GM18526 (cell line): ENCODE measurements at regions not wholly inside any gene's neighbourhood (a gene's known extent, or its start where the extent isn't known, plus 50 kb on each side); places are given as distances from the start of the nearest gene placed in this dataset.

Experiments used
- POLR2A ChIP-seq: IDR thresholded peaks from 3 replicates; pipeline ENCODE4 v1.6.1; 2011; ENCODE audit not compliant: insufficient read length; ENCODE audit errors: extremely low read depth

DNA sequence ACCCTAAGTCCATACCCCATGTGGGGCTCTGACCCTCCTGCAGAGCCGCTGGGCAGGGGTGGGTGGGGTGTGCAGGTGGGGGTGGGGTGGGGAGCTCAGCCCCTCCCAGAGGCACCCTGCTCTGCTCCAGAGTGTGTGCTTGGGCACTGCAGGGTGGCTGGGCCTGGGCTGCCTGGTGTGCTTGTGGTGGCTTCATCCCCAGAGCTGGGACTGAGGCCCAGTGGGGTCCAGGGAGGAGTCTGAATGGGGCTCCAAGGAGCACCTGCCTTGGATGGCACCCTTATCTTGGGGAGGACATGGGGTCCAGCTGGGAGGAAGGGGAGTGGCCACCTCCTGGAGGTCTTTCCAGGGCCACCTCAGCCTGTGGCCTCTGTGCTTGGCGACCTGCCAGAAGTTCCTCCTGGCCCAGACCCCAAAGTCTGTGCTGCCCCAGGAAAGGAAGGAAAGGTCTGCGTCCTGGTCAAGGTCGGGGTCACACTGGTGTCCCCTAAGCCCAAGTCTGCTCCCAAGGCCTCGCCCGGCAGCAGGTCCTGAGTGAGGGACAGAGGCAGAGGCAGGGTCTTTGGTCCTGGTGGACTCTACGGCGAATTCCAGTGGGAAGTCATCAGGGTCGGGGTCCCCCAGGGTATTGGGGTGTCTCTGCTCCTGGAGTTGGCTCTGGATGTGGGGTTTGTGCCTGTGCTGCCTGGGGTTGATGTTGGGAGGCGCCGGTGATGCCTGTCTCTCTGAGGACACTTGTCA, 373.4 kb downstream of the TMEM121 start:
- no peak for TF ChIP-seq POLR2A

DNA sequence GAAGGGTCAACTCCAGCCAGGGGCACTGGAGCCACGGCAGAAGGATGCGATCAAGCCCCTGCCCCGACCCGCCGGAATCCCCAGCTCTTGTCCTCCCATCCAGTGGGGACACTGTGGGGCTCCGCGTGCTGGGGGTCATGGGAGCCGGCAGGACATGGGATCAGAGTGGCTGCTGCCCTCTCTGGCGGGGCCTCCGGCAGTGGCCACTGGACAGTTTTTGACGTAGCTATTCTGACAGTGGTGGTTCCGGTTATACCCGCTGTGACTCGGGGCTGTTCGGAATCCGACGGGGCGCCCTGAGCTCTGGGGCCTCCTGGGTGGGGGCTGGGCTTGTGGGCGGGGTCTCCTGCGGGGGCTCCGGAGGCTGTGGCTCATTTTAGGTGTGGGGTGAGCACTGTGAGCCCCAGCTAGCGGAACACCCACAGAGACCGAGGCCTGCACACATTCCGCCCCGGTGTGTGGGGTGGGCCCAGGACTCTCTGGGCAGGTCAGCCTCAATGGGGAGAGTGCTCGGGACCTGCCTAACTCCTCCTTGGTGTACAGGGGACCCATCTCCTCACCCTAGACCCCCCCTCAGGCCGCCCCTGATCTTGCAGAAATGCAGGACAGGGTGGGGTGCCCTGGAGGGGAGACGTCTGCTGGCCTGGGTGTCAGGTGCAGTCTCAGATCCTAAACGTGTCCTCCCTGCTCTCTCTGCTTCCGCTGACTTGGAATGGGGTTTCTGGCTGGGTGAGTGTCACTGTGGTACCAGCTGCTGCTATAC, 374.2 kb downstream of the TMEM121 start:
- no peak for TF ChIP-seq POLR2A

GRCh38 chr14:105901226-105901625, 374.8 kb downstream of the TMEM121 start:
- TF ChIP-seq POLR2A, result no peak

- TF ChIP-seq POLR2A, result no peak
These were observed 375.9 kb downstream of the TMEM121 start for GRCh38 chr14:105902131-105902898.

GRCh38 chr14:105903971-105904370, 377.6 kb downstream of the TMEM121 start:
- no peak for TF ChIP-seq POLR2A

DNA sequence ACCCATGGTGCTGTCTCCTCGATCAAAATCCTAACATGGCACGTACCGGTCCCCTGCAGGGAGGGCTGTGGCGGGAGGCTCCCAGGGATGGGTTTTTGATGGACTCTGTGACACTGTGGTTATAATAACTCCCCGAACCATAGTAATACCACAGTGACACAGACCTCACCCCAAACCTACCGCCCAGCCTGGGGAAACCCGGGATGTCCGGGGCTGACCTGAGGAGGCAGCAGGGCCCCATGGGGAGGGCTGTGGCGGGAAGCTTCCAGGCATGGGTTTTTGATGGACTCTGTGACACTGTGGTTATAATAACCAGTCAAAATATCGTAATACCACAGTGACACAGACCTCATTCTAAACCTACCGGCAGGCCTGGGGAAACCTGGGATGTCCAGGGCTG, 378.0 kb downstream of the TMEM121 start:
- TF ChIP-seq POLR2A, result no peak

GRCh38 chr14:105905456-105905855, 379.1 kb downstream of the TMEM121 start:
- TF ChIP-seq POLR2A, result no peak

DNA sequence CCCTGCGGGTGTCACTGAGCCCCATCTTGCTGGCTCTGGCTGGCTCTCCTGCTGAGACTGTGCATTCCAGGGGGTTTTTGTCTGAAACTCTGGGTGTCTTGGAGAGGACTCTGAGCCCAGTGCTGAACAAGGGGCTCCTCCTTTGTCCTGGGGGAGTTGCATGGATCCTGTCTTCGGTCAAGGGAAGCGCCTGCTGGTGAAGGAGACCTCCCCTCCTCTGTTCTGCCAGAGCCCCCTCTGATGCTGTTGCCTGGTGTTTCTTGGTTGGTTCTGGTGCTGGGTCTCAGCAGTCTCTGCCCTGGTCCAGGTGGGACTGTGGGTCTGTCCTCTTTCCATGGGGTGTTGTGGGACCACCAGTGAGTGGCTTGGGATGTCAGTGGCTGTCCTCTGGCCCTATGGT, 380.9 kb downstream of the TMEM121 start:
- TF ChIP-seq POLR2A, result no peak

DNA sequence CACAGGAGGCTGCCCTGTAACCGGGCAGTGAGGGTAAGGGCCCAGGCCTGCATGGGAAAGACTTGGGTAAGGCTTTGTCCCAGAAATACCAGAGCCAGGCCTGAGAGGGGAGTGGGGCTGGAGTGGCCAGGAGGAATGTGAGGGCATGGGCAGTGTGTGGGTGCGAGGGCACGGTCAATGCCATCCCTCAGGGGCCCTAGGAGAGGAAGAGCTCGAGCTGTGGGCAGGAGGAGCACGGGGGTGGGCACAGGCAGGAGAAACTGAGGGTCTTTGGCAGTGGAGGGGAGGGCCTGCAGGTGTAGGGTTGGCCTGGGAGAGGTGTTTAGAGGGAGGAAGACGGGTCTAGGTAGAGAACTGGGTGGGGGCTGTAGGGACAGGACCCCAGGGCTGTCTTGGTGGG, 381.6 kb downstream of the TMEM121 start:
- no peak for TF ChIP-seq POLR2A

- TF ChIP-seq POLR2A, result no peak
These were observed 382.1 kb downstream of the TMEM121 start for GRCh38 chr14:105908481-105908911.

DNA sequence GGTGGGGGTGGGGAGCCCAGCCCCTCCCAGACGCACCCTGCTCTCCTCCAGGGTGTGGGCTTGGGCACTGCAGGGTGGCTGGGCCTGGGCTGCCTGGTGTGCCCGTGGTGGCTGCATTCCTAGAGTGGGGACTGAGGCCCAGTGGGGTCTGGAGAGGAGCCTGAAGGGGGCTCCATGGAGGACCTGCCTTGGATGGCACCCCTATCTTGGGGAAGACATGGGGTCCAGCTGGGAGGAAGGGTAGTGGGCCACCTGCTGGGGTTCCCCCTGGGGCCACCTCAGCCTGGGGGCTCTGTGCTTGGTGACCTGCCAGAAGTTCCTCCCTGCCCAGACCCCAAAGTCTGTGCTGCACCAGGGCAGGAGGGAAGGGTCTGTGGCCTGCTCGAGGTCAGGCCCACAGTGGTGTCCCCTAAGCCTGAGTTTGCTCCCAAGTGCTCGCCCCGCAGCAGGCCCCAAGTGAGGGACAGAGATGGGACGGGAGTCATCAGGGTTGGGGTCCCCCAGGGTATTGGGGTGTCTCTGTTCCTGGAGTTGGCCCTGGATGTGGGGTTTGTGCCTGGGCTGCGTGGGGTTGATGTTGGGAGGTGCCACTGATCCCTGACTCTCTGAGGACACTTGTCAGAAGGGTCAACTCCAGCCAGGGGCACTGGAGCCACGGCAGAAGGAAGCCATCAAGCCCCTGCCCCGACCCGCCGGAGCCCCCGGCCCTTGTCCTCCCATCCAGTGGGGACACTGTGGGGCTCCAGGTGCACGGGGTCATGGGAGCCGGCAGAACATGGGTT, 382.9 kb downstream of the TMEM121 start:
- no peak for TF ChIP-seq POLR2A

GRCh38 chr14:105910426-105910825, 384.0 kb downstream of the TMEM121 start:
- TF ChIP-seq POLR2A, result no peak

GRCh38 chr14:105911006-105911847, 384.8 kb downstream of the TMEM121 start:
- no peak for TF ChIP-seq POLR2A

DNA sequence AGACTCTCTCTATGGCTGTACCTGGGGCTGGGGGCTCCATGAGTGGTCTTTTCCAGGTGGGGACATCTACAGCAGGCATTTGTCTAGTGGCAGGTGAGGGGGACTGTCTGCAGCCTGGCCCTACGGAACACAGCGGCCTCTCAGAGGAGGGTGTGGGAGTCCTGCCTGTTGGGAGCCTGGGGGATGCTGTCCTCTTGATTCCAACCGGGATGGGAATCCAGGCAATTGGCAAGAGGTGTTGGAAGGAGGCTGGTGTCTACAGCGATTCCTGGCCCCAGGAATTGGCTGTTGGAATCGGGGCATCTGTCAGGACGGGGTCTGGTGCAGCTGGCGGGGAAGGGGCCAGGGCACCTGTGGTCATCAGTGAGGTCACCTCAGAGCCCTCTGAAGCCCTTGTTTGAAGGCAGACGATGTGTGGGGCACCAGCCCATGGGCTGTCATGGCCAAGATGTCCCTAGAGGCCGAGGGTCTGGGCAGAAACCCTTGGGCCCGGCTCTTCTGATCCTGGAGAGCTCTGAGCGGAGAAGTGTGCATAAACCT, 386.3 kb downstream of the TMEM121 start:
- no peak for TF ChIP-seq POLR2A

DNA sequence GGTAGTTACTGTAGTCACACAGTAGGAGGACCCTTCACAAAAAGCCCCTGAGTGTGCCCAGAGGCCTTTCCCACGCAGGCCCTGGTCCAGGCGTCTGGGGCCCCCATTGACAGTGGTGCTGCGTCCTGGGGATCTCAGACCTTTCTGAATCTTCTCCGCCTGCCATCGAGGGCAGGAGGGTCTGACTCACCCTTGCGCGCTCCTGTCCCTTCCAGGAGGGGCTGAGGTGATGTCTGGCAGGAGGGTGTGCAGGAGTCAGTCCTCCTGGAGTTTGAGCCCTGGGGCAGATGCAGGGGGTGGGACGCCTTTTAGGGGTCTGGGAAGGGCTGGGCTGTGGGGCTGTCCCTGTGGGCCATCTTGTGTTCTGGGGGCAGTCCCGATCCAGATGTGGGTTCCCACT, 386.8 kb downstream of the TMEM121 start:
- no peak for TF ChIP-seq POLR2A
